ENCODE measurements at regions not wholly inside any gene's neighbourhood (a gene's known extent, or its start where the extent isn't known, plus 50 kb on each side); places are given as distances from the start of the nearest gene placed in this dataset.

DNA sequence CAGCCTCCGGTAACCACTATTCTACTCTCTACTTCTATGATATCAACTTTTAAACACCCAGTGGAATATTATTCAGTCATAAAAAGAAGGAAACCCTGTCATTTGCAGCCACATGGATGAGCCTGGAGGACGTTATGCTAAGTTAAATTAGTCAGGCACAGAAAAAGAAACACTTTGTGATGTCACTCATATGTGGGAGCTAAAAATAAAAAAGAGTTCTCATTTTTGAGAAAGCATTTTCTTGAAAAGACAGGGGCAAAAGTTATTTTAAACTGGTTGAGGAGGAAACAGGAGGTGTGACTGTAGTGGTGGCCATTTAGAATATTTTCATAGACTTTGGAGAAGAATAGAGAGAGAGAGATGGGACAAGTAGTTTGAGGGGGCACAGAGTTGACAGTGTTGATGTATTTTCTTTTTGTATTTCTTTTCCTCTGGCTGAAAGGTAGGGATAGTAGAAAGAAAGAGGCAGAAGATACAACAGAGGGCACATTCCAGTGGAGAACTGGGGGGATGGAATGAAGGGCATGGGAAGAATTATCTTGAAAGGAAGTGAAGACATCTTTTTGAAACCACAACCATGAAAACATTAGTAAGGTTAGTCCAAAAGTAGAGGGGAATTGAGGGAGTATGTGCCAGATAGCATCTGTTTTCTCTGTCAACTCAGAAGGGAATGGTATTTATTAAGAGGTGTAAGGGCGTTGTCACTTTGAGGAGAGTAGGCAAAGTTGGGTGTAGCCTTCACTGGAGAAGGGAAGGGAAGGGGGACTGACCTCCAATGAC lies 181.3 kb upstream of the GMDS start:
- peak; percentile 62 for DNase-seq (ENCODE audit: low read depth)

GRCh38 chr6:2416128-2416712 lies 170.8 kb upstream of the GMDS start:
- DNase-seq (ENCODE audit: low read depth), result no peak

DNA sequence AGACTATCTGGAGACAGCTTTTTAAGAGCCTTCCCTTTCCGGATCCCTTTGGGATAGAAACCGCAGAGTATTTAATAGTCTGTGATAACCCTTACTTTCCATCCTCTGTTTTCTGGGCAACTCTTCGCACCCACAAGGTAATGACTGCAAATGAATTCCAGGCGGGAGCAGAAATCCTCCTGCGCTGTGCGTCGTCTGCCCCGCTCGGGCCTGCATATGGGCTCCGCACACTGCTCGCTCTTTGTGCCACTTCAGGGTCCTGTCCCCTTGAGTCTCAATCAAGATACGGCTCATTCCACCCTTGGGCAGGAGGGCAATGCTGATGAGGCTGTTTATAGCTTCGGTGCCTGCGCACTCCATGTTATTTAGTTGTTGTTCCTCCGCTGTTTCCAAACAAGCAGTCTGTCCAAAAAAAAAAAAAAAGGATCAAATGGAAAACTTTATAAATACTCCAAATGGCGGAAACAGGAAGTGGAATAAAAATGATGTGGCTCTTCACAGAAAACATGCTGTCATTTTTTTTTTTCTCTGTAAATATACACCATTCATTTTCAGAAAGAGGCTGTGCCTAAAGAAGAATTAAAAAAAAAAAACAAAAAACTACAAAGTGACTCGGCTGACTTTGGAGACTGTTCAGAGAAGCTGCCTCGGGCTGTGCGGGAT lies 169.6 kb upstream of the GMDS start:
- DNase-seq (ENCODE audit: low read depth), result no peak

DNA sequence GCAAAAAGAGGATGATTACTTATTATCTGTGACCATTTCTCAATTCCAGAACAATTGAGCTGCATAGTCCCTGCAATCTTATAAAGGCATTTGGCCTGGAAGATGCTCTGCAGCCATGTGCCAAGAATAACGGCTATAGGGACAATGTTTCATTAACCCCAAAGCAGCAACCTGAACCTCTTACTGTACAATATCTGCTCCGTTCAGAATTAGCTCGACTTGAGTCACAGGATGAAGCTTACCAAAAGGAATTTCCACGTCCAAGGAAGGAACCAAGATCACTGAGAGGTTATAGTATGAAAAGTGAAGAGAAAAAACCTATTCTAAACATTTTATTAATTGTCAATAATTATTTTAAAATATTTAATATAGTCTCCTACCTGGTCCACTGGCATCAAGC lies 167.3 kb upstream of the GMDS start:
- peak; percentile 20 for DNase-seq (ENCODE audit: low read depth)

- no peak for DNase-seq (ENCODE audit: low read depth)
Measured at GRCh38 chr6:2410656-2411380, 165.4 kb upstream of the GMDS start.

GRCh38 chr6:2407525-2407924 lies 162.1 kb upstream of the GMDS start:
- no peak for DNase-seq (ENCODE audit: low read depth)

DNA sequence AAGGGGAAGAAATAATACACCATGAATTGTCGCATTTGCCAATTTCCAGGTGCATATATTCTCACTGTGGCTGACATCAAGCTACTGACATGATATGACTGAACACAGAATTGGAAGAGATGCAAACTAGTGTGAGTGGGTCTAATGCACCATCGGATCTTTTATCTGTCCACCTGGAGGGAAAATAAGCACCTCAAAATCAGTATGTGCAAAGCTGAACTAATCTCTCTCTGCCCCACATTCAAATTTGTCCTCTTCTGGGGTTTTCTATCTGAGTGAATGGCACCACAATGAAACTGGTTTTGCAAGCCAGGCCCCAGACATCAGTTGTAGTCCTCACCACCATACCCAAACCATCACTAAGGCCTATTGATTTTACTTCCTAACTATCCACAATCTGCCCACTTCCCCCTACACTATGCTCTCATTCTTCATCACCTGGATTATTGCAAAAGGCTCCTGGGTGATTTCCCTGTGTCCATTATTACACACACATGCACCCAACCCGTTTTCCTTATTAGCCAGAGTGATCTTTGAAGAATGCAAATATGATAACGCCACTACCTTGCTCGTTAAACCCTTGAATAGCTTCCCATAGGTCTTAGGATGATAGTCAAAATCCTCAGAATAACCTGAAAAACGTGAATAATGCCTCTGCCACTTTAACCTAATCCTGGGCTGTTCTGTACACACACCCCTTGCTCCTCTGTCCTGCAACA lies 159.0 kb upstream of the GMDS start:
- DNase-seq (ENCODE audit: low read depth), result no peak

DNA sequence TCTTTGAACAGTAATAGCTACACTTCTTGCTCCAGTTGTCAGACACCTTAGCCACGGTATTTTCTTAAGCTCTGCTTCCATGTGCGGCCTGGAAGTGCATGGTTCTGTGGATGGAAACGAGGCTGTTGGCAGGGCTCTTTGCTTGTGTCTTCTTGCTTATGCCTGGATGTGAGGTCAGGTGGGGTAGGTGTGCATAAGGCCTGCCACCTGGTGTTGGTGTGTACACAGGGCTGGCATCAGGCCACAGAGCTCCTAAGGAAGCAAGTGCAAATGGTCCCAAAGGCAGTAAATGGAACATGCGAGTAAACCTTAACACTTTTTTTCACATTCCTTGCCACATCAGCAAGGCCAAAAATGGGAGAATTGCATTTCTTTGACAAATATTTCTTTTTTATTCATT lies 158.1 kb upstream of the GMDS start:
- no peak for DNase-seq (ENCODE audit: low read depth)

DNA sequence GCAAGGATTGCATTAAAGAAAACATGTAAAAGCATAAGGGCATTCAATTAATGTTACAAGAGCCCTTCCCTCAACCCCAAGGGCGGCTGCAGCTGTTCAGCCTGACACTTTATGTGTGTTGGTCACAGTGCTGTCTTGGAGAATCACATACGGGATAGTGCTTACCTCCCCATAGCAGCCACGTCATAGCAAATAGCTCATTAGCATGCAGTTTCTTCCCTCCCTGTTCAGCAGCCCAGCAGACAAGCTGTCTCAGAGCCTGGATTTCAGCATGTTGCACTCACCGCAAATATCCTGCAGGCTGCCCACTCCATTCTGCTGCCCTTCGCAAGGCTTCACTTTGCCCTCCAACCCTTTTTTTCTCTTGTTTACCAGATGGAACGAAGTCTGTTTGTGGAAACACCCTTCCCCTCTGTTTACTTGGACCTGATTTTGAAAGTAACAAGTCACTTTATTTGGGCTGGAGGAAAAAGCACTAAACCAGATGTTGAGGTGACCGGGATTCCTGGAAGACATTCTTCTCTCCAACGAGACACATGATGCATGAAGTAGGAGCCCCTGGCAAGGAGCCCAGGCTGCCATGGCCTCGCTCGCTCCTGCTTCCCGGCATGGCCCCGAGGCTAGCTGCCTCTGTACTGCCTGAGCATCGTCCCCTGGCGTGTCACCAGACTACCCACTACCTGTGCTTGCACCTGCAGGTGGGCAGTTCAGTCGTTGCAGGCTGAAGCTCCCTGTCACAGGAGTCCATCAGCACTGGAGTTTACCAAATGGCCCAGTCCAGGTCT lies 151.6 kb upstream of the GMDS start:
- DNase-seq (ENCODE audit: low read depth), result peak; percentile 45

GRCh38 chr6:2396042-2396657 lies 150.7 kb upstream of the GMDS start:
- DNase-seq (ENCODE audit: low read depth), result no peak

GRCh38 chr6:2388554-2389324 lies 143.3 kb upstream of the GMDS start:
- no peak for DNase-seq (ENCODE audit: low read depth)

DNA sequence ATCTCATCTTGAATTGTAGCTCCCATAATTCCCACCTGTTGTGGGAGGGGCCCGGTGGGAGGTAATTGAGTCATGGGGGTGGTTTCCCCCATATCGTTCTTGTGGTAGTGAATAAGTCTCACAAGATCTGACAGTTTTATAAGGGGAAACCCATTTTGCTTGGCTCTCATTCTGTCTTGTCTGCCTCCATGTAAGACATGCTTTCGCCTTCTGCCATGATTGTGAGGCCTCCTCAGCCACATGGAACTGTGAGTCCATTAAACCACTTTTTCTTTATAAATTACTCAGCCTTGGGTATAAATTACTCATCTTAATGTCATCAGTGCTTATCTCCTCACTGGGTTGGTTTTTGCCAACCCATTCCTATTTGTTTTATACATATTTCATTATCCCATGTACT lies 142.0 kb upstream of the GMDS start:
- no peak for DNase-seq (ENCODE audit: low read depth)

DNA sequence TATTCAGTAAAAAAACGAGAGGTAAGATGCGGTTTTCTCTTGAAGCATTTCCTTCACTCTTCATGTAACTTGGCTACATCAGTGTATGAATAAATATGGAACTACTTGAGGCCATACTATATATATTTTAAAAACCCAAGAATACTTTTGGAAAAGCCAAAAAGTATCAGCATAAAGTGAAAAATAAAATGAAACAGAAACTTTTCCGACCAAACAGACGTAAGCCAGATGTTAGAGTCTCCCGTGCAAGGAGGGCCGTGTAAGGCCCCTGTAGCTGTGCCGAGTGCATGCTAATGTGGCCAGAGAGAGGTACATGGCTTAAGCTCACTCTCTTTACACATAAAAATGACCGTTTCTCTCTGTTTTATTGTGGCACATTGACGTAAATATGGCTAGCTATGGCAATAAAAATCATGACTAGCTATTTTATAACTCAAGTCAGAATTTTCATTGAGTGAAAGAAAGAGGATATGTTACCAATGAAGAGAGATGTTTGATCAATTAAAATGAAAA lies 140.1 kb upstream of the GMDS start:
- no peak for DNase-seq (ENCODE audit: low read depth)

DNA sequence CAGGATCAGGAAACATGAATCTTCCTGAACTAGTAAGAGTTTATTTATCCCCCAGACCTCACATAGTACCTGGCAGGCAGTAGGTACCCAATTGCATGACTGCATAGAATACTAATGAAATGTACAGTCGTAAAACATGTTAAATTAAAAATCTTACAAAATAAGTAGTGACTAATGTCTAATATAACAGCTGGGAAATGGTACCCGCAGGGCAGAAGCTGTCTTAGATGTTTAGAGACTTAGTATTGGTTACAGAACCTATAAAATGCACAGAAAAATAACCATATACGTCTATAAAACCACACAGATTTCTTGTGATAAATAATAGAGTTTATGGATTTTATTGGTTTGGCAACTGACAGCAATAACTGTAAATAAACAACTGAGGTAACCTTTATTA lies 139.1 kb upstream of the GMDS start:
- no peak for DNase-seq (ENCODE audit: low read depth)

- DNase-seq (ENCODE audit: low read depth), result no peak
Measured at GRCh38 chr6:2381872-2382661, 136.7 kb upstream of the GMDS start.

GRCh38 chr6:2378891-2379652 lies 133.7 kb upstream of the GMDS start:
- DNase-seq (ENCODE audit: low read depth), result peak; percentile 22

GRCh38 chr6:2378046-2378657 lies 132.7 kb upstream of the GMDS start:
- DNase-seq (ENCODE audit: low read depth), result no peak
